ENCODE measurements at regions not wholly inside any gene's neighbourhood (a gene's known extent, or its start where the extent isn't known, plus 50 kb on each side); places are given as distances from the start of the nearest gene placed in this dataset.

- no peak for TF ChIP-seq CTCF (IDR thresholded peaks at IDR 0.05)
- TF ChIP-seq POLR2A (IDR thresholded peaks at IDR 0.05): no peak
- TF ChIP-seq POLR2AphosphoS5 (IDR thresholded peaks at IDR 0.05): no peak
Observed at GRCh38 chr5:17879276-17879675, 245.0 kb downstream of the TAF11L14 start.

Data from breast epithelium (tissue), 3 donors.